B cell (primary cell): ENCODE measurements at regions not wholly inside any gene's neighbourhood (a gene's known extent, or its start where the extent isn't known, plus 50 kb on each side); places are given as distances from the start of the nearest gene placed in this dataset.
"Not testable (repeated sequence)": the region's sequence is repeated elsewhere in the genome, so short reads cannot be mapped to it uniquely, and the experiment has no call there.

Source experiments
- ATAC-seq: fragments of 200-7000 bp; cut with Tn5 transposase; one replicate; pipeline ENCODE4 v1.10.0; 2021; ENCODE audit warnings: low read depth, mild to moderate bottlenecking, moderate number of reproducible peaks, moderate library complexity
- CTCF ChIA-PET: fragments of 350-600 bp; sonication (Branson Sonifier 250); formaldehyde crosslinking; loops from one replicate; lab custom pipeline; 2021; ENCODE audit warnings: antibody characterized with exemption, inconsistent platforms; lab: Charles Lee
- POLR2A ChIA-PET: fragments of 350-600 bp; sonication (Branson Sonifier 250); formaldehyde crosslinking; loops from one replicate; lab custom pipeline; 2021; ENCODE audit warnings: antibody characterized with exemption; lab: Charles Lee
- DNase-seq: peaks from one replicate; pipeline ENCODE4 v3.0.0; 2013
- H2AFZ ChIP-seq: 2 replicates; pipeline ENCODE4 v1.6.1; 2012; ENCODE audit warnings: mild to moderate bottlenecking, low read depth, low read length; ENCODE audit not compliant: insufficient read depth, poor library complexity, severe bottlenecking
- H3K27ac ChIP-seq, 2 donors: 1 replicate in 1 of 2; 2 replicates in 1 of 2; pipeline ENCODE4 v1.5.1; 2012 to 2013; ENCODE audit warnings: low read length in 2 of 2, mild to moderate bottlenecking in 2 of 2, moderate library complexity in 1 of 2
- H3K27me3 ChIP-seq, 4 experiments: fragments of 200-600 bp in 1 of 4; sonication (generic) in 1 of 4; replicated peaks in 1 of 4; 1 replicate in 2 of 4; 2 replicates in 2 of 4; pipeline versions ENCODE4 v1.6.1 to v1.7.0; 2013 to 2016; ENCODE audit warnings: low read length in 3 of 4, mild to moderate bottlenecking in 2 of 4, mixed read lengths in 1 of 4, moderate library complexity in 1 of 4; ENCODE audit not compliant: insufficient read depth in 4 of 4, control insufficient read depth in 3 of 4; ENCODE audit errors: control extremely low read depth in 1 of 4
- H3K36me3 ChIP-seq, 2 experiments: replicated peaks in 1 of 2; 1 replicate in 1 of 2; 2 replicates in 1 of 2; pipeline versions ENCODE4 v1.6.1 to v1.7.1; 2013; ENCODE audit warnings: low read length in 1 of 2; ENCODE audit not compliant: insufficient read depth in 2 of 2, control insufficient read depth in 1 of 2; ENCODE audit errors: control extremely low read depth in 1 of 2, extremely low read depth in 1 of 2
- H3K4me1 ChIP-seq, 2 donors: fragments of 200-600 bp in 1 of 2; sonication (generic) in 1 of 2; 1 replicate in 1 of 2; 2 replicates in 1 of 2; pipeline versions ENCODE4 v1.5.1 to v1.6.1; 2013 to 2017; ENCODE audit warnings: low read length in 2 of 2; ENCODE audit not compliant: control insufficient read depth in 2 of 2, insufficient read depth in 2 of 2
- H3K4me2 ChIP-seq: replicated peaks from 2 replicates; pipeline ENCODE3; 2012; ENCODE audit warnings: mild to moderate bottlenecking, low read depth, low read length; ENCODE audit not compliant: poor library complexity, severe bottlenecking
- H3K4me3 ChIP-seq, 5 experiments: fragments of 200-600 bp in 1 of 5; sonication (generic) in 1 of 5; 1 replicate in 3 of 5; 2 replicates in 2 of 5; pipeline versions ENCODE4 v1.5.1 to v1.7.0; 2011 to 2016; ENCODE audit warnings: low read length in 4 of 5, mild to moderate bottlenecking in 4 of 5, low read depth in 2 of 5, control low read depth in 1 of 5, moderate library complexity in 1 of 5; ENCODE audit not compliant: insufficient read depth in 1 of 5; ENCODE audit errors: control extremely low read depth in 1 of 5, extremely low read depth in 1 of 5
- H3K79me2 ChIP-seq: fragments of 200-600 bp; sonication (generic); one replicate; pipeline ENCODE4 v1.6.0; 2016; ENCODE audit warnings: low read length; ENCODE audit not compliant: control insufficient read depth, insufficient read depth
- H3K9ac ChIP-seq: fragments of 200-600 bp; sonication (generic); 2 replicates; pipeline ENCODE4 v1.6.1; 2017; ENCODE audit warnings: mild to moderate bottlenecking, low read length, moderate library complexity
- H3K9me3 ChIP-seq, 3 donors: one replicate each; pipeline versions ENCODE4 v1.6.1 to v1.7.1; 2013; ENCODE audit warnings: low read length in 2 of 3; ENCODE audit not compliant: control insufficient read depth in 2 of 3, insufficient read depth in 1 of 3; ENCODE audit errors: control extremely low read depth in 1 of 3
- H4K20me1 ChIP-seq: 2 replicates; pipeline ENCODE4 v1.6.0; 2012; ENCODE audit warnings: mild to moderate bottlenecking, low read length; ENCODE audit not compliant: insufficient read depth, control insufficient read depth, poor library complexity, severe bottlenecking
- H3K27ac Mint-ChIP-seq: one replicate; pipeline ENCODE4 v1.8.0; 2021; ENCODE audit warnings: mixed read lengths
- H3K27me3 Mint-ChIP-seq: one replicate; pipeline ENCODE4 v1.8.0; 2021; ENCODE audit warnings: mixed read lengths
- H3K4me1 Mint-ChIP-seq: one replicate; pipeline ENCODE4 v1.8.0; 2021; ENCODE audit warnings: mixed read lengths
- H3K4me3 Mint-ChIP-seq: one replicate; pipeline ENCODE4 v1.8.0; 2021; ENCODE audit warnings: mixed read lengths
- H3K9me3 Mint-ChIP-seq: one replicate; pipeline ENCODE4 v1.8.0; 2022; ENCODE audit warnings: mixed read lengths; ENCODE audit not compliant: insufficient read depth
- CTCF ChIP-seq: fragments of 200-600 bp; IDR thresholded peaks from one replicate; pipeline ENCODE4 v1.8.0; 2022; ENCODE audit warnings: antibody characterized with exemption, mild to moderate bottlenecking
- EZH2 ChIP-seq: IDR thresholded peaks from 2 replicates; pipeline ENCODE4 v1.6.1; 2012; ENCODE audit warnings: borderline replicate concordance, low read depth, mild to moderate bottlenecking, moderate library complexity, low read length; ENCODE audit not compliant: insufficient read depth, poor library complexity, severe bottlenecking
- WGBS: methylation state at CpG from one replicate; pipeline ENCODE4 v1.1.5; 2013; ENCODE audit warnings: missing lambda C conversion rate; ENCODE audit not compliant: insufficient coverage; 5-methylcytosine and 5-hydroxymethylcytosine counted together
- intact Hi-C: fragments of 100-400 bp; cut with micrococcal nuclease; formaldehyde crosslinking; loops from one replicate; pipeline ENCODE4 v1.10.0; 2022

- Histone ChIP-seq H3K9me3 (peaks cover 0 to 3% (median 0%) of the 10 kb centered on the region in 3 donors), H2AFZ (no peak overlapping the region), H3K4me3 (no peak overlapping the region), H3K79me2 (no peaks in the 10 kb centered on the region), H3K4me1 (no peaks in the 10 kb centered on the region), H3K27me3 (no peaks in the 10 kb centered on the region), H3K4me2 (no peak overlapping the region), H3K9ac (no peak overlapping the region), H3K36me3 (no peaks in the 10 kb centered on the region), H4K20me1 (no peaks in the 10 kb centered on the region), H3K27ac (no peak overlapping the region)
- Mint-ChIP-seq H3K27me3 (no peaks in the 10 kb centered on the region), H3K4me3 (no peak overlapping the region), H3K4me1 (no peaks in the 10 kb centered on the region), H3K27ac (no peak overlapping the region), H3K9me3 (peaks cover 6% of the 10 kb centered on the region)
- ATAC-seq (no peak), DNase-seq (no peak)
- TF ChIP-seq CTCF (no peak), EZH2 (no peak)
- POLR2A ChIA-PET = no interaction called here
- intact Hi-C loops = no loop called here
- CTCF ChIA-PET = no interaction called here
Observed at GRCh38 chr3:81063896-81064295, 697.5 kb downstream of the GBE1 start.

DNA sequence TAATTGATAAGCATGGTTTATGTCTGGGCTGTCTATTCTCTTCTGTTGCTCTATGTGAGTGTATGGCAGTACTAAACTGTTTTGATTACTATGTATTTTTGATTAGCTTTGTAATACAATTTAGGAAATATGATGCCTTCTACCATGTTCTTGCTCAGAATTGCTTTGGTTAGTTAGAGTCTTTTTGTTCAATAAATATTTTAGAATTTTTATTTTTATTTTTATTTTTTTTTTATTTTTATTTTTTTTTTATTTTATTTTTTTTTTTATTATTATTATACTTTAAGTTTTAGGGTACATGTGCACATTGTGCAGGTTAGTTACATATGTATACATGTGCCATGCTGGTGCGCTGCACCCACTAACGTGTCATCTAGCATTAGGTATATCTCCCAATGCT lies 710.3 kb downstream of the GBE1 start:
- H3K4me1 Mint-ChIP-seq, H3K4me1 ChIP-seq, H3K27ac Mint-ChIP-seq, H3K4me3 ChIP-seq, H3K9ac ChIP-seq, H3K4me3 Mint-ChIP-seq, H3K27me3 Mint-ChIP-seq, ATAC-seq, POLR2A ChIA-PET, CTCF ChIA-PET, H4K20me1 ChIP-seq, H3K79me2 ChIP-seq, H2AFZ ChIP-seq, H3K4me2 ChIP-seq, H3K27me3 ChIP-seq, H3K36me3 ChIP-seq, H3K27ac ChIP-seq, DNase-seq, intact Hi-C loops, H3K9me3 Mint-ChIP-seq, H3K9me3 ChIP-seq: not testable (repeated sequence)
- no CpG with 5 or more reads among the region's 2 CpGs for WGBS
